GM19455 (cell line): ENCODE measurements at regions not wholly inside any gene's neighbourhood (a gene's known extent, or its start where the extent isn't known, plus 50 kb on each side); places are given as distances from the start of the nearest gene placed in this dataset.
"Not testable (repeated sequence)": the region's sequence is repeated elsewhere in the genome, so short reads cannot be mapped to it uniquely, and the experiment has no call there.

ENCODE experiments used
- ATAC-seq: cut with Tn5 transposase; IDR thresholded peaks from one replicate; pipeline ENCODE4 v1.9.1; 2021; ENCODE audit not compliant: unreplicated experiment

DNA sequence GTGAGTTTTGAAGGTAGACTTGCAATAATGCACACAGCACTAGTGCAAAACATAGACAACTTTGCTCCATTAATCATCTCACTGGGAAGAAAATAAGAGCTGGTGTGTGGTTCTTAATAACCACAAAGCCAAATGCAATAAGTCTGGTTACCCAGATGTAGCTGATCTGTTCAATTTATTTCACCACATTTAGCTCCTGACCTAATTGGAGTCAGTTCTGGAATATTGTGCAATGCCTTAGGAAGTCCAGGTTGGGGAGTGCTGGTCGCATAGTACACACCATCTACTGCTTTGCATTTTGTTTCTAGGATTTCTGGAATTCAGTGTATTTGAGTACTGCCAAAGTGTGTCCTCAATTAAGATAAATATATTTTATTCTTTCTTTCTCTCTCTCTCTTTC is 483.3 kb upstream of the SPRY2 start:
- no peak for ATAC-seq

DNA sequence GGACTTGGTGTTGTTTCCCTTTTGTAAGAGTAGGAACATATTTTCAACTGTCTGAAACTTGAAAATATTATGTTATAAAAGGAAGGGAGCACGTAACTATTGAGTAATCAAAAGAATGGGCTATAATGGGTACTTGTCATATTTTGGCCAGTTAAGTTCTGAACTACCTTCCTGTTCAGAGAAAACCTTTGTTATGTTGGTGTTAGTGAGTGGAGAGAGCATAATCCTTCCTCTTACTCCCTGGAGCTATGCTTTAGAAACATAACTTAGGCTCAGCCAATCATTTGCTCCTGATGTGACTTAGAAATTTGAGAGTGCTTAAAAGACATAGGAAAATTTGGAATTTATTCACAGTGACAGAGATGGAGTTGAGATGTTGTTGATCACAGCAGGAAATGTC is 482.5 kb upstream of the SPRY2 start:
- no peak for ATAC-seq

DNA sequence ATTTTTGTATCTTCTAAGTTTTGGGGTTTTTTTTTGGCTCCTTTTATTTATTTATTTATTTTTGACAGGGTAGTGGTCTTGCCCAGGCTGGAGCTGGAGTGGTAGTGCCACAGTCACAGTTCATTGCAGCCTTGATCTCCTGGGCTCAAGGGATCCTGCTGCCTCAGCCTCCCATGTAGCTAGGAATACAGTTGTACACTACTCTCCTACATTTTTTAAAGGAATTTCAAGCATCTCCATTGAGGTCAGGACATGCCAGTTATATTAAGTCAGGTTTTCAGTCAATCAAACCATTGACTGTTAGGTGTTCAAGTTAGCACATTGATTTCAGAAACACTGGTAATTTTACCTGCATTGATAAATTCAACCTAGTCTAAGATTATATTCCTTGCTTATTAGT is 480.5 kb upstream of the SPRY2 start:
- ATAC-seq, result no peak

DNA sequence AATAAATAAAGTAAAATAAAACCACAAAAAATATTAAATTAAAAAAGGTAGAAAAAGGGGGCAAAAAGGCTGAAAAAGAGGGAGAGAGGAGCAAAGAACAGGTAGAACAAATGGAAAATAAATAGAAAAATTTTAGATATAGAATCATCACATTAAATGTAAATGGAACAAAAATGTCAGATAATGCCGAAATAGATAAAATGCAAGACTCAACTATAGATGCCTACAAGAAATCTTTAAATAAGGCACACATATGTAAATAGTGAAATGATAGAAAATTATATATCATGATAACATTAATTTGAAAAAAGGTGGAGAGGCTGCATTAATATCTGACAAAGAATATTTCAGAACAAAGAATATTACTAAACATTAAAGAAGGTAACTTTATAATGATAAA is 477.1 kb upstream of the SPRY2 start:
- no peak for ATAC-seq

DNA sequence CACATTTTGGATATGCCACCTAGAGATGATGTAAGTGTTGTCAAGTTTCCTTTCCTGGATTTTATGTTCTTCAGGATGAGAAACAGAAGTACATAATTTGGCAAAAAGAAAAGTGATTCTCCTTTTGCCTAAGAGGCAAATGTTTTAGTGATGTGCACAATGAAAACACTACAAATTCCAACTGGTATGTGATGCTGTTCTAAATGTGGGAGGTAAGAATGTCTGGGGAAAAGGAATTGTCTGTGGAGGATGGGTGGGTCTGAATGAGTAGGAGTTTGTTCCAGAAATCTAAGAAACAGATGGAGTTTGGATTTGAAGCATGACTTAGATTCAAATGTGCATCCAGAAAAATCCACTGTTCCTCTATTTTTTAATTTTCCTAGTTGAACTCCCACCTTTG is 473.6 kb upstream of the SPRY2 start:
- ATAC-seq, result no peak

DNA sequence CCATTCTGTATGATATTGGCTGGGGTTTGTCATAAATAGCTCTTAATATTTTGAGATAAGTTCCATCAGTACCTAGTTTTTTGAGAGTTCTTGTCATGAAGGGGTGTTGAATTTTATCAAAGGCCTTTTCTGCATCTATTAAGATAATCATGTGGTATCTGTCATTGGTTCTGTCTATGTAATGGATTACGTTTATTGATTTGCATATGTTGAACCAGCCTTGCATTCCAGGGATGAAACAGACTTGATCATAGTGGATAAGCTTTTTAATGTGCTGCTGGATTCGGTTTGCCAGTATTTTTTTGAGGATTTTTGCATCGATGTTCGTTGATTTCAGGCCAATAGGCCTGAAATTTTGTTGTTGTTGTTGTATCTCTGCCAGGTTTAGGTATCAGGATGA is 469.4 kb upstream of the SPRY2 start:
- ATAC-seq, result not testable (repeated sequence)

DNA sequence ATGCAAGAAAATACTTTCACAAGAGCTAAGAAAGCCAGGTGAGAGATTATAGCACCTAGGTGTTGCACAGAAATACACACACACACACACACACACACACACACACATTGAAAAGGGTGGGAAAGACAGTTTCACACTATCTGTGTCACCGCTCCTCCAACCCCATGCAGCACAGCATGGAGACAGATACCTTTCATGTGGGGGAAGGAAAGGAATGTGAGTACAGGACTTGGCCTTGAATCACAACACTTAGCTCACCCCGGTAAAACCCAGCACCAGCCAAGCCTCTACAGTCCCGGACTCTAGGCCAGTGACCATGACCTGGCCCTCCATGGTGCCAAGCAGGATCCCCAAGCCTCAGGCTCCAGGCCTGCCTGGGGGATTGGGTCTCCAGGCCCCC is 462.0 kb upstream of the SPRY2 start:
- ATAC-seq, result no peak

DNA sequence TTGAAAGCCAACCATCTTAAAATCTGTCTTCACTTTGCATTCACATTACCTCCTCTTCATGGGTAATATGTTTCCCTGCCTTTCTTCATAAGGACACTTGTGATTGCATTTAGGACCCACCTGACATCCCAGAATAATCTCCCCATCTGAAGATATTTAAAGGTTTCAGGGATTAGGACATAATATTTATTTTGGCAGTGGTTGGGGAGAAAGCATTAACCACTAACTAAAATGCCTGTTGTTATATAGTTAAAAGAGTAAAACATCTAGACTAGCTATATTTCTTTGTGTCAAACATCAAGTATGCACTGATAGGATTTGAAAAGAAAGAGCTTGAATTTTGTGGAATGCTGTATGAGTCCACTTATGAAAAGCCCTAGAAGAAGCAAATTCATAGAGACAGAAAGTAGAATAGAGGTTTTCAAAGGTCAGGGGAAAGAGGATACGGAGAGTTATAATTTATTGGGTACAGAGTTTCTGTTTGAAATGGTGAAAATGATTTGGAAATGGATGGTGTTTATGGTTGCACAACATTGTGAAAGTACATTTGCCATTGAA is 457.7 kb upstream of the SPRY2 start:
- ATAC-seq, result no peak

DNA sequence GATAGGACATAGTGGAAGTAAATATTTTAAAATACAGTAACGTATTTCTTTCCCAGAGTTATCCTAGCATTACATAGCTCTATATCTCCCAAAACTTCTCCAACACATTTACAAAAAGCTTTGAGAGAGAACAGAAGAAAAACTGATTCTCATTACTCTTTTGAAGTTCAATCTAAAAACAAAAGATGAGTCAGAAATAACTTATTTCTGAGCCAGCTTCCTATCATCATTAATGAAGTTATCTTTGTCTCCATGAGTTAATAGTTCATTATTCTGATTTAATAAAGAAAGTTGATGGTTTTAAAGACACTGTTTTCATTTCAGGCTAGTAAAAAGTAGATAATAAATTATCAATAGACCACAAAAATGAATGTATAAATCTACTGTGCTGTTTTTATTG is 446.7 kb upstream of the SPRY2 start:
- no peak for ATAC-seq

DNA sequence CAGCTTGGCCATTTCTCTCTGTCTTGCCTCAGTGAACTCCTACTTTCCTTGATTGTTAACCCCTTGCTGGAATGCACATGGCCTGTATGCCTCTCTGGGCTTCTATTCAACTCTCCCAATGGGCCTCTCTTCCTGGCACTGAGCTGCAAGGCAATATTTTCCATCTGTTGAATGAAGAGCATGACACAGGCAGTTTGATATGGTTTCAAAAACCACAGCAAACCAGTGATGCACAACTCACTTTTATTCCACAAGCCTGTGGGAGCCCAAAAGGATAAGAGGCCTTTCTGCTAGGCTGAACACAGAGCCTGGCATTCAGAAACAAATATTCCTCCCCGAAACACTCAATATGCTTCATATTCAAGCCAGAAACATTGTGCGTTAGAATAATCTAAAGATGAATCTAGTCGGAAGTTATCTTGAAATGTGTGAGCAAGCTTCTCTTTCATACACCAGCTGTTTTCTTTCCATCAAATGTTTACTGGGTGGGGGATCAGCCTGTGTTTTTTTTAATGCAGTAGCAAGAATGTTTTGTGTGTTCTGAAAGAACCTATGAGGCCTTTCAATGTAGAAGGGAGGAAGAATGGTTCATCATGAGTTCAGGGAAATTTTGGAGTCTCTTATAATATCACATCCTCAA is 443.1 kb upstream of the SPRY2 start:
- ATAC-seq, result no peak

DNA sequence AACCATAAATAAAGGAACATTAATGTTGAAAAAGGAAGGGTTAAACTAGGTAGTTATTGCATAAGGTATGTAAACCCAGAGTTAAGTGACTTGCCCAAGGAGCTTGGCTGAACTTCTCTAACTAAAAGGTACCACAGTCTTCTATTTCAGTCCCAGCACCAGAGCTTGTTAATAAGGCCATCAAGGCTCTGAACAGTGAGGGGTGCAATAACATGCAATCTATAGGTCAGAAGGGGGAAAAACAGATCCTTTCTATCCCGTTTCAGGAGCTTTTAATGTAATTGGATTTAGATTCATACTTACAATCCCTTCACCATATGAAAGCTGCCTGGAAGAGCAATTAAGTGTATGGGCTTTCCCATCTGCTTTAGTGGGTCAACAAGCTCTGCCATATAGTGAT is 441.5 kb upstream of the SPRY2 start:
- ATAC-seq, result no peak

DNA sequence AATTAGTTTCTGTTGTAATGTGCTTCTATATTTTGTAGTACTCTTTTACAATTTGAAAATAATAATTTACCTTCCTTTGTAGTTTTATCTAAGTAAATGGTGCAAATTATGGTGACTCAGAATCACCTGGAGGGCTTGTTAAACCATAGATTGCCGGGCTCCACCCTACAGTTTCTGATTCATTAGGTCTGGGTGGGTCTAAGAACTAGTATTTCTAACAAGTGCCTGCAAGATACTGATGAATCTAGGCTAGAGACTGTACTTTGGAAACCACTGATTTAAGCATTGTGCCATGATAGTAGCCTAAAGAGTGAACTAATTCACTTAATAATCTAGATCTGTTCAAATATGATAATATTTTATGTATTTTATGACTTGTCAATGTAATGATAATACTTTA is 437.4 kb upstream of the SPRY2 start:
- ATAC-seq, result no peak

DNA sequence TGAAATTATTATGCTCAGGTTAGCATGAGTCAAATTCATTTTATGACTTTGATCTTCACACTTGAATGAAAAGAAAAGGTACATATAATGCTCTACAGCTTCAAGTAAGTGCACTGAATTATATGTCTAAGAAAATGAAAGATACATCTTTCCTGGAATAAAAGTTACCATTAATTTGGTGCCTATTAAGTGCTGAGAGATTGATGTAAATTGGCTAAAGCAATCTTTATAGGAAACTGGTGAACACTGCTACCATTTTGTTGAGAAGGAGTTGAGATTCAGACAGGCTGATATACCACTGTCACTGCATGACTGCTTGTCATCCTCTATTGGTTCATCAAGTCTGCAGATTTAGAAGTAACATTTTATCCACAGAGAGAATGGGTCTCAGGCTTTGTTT is 416.8 kb upstream of the SPRY2 start:
- no peak for ATAC-seq

DNA sequence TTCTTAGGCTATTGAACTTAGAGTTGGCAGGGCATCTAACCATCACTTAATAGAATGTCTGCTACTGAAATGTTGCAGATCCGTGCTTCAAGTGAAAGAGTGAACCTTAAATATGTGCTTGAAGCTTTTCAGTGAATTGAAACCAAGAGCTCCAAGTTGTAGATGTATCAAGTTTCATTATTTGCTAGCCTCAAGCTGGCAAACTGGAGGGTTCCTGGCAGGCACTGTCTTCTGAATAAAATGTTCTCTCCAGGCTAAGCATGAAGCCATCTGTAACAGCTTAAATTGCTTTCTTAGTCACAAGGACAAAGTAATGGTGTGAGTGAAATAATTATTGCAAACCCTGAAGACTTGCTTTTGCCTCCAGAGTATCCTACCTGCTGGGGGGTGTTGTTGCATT is 415.0 kb upstream of the SPRY2 start:
- no peak for ATAC-seq

DNA sequence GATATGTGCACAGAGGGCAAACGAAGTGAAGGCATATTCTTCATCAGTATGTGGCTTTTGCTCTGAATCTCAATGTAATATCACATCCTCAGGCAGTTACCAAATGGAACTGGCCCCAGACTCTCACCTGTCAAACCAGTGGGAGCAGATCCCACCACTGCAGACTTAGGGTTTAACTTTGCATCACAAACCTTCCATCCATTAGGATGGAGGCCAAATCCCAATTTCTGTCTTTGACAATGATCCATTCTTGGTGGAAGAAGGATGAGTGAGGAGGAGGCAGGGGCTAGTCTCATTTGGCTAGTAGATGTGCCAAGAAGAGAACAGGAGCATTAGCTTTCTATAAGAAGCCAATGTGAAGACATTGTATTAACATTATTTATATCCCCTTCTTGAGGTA is 413.5 kb upstream of the SPRY2 start:
- ATAC-seq, result no peak

DNA sequence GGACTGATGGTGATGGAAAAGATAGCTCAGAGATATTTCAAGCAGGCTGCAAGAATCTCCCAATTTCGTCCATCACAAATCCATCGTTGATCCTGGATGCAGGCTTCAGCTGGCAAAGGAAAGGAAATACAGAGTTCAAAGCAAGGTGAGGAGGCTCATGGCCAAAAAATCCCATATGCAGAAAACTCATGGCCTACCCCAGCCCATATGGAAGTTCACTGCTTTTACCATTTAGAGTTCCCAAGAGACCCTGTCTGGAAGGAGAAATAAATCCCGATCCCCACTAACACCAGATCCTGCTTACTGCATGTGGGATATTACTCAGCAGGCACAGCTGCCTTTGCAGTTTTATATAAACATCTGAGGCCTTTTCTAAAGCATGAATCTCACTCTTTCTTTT is 412.9 kb upstream of the SPRY2 start:
- ATAC-seq, result no peak

DNA sequence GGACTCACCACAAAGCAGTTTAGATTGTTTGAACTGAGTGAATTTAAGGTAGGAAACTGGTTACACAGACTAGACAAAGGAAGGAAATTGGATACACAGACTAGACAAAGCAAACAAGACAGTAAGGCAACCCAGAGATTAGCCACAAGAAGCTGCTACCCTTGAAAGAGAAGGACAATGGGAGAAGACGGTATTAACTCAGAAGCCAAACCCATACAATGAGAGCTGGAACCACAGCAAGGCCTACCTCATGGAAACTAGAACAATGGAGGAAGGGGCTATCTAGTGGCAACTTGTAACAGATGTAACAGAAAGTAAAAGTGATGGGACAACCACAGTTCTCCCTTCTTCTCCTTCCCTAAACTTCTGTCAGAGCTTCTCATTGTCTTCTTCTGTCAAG is 410.9 kb upstream of the SPRY2 start:
- ATAC-seq, result no peak

DNA sequence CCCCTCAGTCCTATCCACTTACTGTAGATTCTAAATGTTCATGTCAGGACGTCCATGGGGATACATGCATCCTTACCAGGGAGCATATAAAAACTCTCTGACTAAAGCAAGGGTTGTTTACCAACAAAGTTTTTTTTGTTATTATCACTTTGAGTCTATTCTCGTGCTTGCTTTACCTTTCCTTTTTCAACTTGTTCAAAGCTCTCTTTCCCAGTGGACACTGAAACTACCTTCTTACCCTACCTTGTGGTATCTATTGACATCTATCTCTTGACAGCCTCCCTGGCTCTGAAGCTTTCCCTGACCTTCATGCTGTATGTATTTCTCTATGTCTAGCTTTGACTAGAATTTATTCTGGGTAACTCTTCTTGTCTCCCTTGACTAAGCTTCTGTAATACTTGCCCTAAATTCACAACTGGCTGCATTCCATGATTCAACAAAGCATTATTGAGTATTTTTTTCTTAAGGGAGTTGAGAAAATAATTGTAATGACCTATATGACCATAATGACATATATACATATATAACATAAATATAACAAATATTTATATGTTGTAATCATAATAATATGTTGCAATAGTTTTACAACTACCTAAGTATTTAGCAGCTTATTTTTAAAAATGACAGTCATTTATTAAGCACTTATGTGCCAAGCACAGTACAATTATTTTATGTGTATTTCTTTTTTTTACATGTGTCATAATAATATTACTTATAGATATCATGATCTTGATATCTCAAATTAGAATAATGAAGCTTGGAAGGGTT is 403.4 kb upstream of the SPRY2 start:
- ATAC-seq, result no peak

DNA sequence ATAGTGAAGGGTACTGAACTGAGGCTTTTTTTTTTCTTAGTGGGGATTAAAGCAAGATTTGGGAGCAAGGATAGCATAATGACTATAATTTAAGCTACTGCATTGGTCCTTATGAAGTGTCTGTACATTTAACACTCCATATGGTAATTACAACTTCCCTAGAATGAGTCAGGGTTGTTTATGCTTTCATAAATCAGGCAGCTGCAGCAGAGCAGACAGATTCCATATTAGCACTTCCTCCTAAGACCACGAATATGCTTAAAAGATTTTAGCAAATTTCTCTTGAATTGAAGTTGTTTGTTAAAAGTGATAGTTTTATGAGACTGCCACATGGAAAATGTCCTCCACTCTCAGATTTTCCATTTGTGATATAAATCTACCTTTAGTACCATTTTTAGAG is 401.1 kb upstream of the SPRY2 start:
- ATAC-seq, result no peak

DNA sequence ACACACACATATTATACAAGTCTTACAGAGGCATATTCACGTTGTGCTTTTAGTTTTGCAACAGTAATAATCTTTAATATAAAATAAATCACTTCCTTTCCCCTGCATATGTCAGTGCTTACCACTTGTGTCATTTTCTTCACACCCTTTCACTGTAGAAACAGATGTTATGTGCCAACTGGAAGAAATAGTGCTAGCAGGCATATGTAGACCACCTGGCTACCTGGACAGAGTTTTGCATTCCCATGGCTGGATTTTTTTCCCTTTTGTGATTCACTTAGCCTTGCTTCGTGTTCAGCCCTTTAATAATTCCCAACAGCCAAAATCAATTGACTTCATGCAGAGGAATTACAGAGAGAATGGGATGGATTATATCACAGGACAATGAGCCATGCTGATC is 399.1 kb upstream of the SPRY2 start:
- ATAC-seq, result no peak

DNA sequence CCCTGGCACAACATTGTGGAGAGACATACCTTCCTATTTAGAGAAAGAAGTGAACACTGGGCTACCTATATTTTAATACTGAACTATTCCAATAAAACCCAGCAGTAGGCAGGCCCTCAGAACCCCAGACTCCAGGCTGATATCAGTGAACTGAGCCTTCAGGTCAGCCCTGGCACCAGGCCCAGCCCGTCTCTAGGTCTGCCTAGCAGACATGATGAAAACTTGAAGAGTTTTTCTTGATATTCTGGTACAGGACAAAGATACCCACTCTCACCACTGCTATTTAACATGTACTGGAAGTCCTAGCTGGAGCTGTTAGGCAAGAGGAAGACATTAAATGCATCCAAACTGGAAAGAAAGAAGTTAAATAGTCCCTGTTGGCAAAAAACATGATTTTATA is 396.6 kb upstream of the SPRY2 start:
- ATAC-seq, result no peak

DNA sequence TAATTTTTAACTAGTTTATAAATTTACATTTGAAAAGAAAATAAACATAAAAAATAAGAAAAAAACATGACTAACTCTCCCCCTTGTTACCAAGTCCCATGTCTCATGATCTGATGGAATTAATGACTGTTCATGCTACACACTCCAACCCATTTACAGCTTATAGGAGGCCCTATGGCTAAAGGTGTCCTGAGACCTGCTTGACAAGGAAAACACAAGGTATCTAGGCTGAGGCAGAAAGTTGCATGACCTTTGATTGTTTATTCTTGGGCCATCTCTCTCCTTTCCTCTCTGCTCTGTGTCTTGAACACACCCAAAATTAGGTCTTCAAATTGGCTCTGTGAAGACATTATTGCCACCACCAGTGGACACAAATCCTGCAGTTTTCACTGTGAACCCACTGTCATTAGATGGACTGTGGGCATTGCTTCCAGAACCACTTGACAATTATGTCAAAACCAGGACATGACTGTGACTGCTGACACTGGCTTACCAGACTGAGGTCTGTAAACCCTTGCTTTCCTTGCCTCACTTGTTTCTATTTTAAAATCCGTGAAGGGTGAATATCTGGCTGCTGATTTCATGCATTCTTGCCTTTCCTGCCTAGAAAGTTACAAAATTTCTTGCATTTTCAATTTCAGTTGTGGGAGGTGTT is 386.5 kb upstream of the SPRY2 start:
- ATAC-seq, result no peak
